ENCODE measurements at regions not wholly inside any gene's neighbourhood (a gene's known extent, or its start where the extent isn't known, plus 50 kb on each side); places are given as distances from the start of the nearest gene placed in this dataset.

DNA sequence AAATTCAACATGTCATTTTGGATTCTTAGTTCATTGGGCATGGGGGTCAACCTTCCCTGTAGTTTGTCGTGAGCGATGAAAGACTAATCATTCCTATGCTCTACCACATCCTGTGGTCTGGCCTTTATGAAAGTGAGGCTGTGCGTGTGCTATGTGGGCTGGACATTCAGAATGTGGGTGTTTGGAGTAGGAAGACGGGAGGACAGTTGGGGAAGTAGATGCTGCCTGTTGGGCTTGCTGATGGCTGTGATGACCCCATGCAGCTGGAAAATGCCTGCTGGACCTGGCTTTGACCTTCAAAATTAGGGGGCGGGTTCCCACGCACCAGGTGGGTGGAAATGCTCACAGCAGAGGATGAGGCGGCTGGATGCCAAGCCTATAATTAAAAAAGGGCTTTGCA is 90.9 kb upstream of the MKI67 start:
- ATAC-seq (no peak), FAIRE-seq (no peak), DNase-seq (ENCODE audit: low spot score) (no peak)
- Histone ChIP-seq H3K27ac (ENCODE audit: extremely low read length, insufficient read depth, low read length) (no peak overlapping the region), H4K20me1 (ENCODE audit: insufficient read depth, low read length) (0 out of 2 replicates have a peak, but pooled peaks cover 2% of the 10 kb centered on the region), H3K9me3 (ENCODE audit: low read length) (no peaks in the 10 kb centered on the region), H3K4me2 (ENCODE audit: low read depth, low read length) (no peak overlapping the region), H3K79me2 (ENCODE audit: insufficient read depth, low read length) (no peaks in the 10 kb centered on the region), H3K9ac (ENCODE audit: insufficient read depth, low read depth, low read length) (no peak overlapping the region), H3K27me3 (ENCODE audit: control insufficient read depth in 1 of 2, insufficient read depth in 2 of 2, low read length in 2 of 2) (peaks cover 11 to 53% of the 10 kb centered on the region in 2 experiments), H3K36me3 (replicated peaks in 1 of 2; ENCODE audit: control insufficient read depth in 1 of 2, insufficient read depth in 2 of 2, low read length in 2 of 2) (no peaks in the 10 kb centered on the region), H3K4me3 (replicated peaks in 1 of 3; ENCODE audit: insufficient read depth in 1 of 3, low read depth in 2 of 3, low read length in 3 of 3) (no peak overlapping the region), H2AFZ (ENCODE audit: low read length) (no peak overlapping the region), H3K4me1 (ENCODE audit: insufficient read depth, low read length) (peaks cover 7% of the 10 kb centered on the region; the same call in 1 of the 2 replicates)
- POLR2A ChIA-PET, result no interaction called here
- 37% methylated on average over 7 of the region's 7 CpGs for WGBS (ENCODE audit: low lambda C conversion rate)
- intact Hi-C loops (cut with micrococcal nuclease; ENCODE audit: unreplicated experiment), result no loop called here
- BruUV-seq (replicated peaks), result no TSS peak
- CTCF ChIA-PET (ENCODE audit: low intra/inter-chr PET ratio, low total read pairs), result no interaction called here
- in situ Hi-C loops (cut with HindIII; ENCODE audit: extremely low pct_ligation_motif_present, low pct_unique_long_range_greater_than_20kb), result no loop called here
- TF ChIP-seq ZMYM2 (CRISPR knock-in tag; IDR thresholded peaks at IDR 0.05), result no peak
- TF ChIP-seq TOPORS (CRISPR knock-in tag; IDR thresholded peaks at IDR 0.05), result no peak
- TF ChIP-seq, protein P1, sequence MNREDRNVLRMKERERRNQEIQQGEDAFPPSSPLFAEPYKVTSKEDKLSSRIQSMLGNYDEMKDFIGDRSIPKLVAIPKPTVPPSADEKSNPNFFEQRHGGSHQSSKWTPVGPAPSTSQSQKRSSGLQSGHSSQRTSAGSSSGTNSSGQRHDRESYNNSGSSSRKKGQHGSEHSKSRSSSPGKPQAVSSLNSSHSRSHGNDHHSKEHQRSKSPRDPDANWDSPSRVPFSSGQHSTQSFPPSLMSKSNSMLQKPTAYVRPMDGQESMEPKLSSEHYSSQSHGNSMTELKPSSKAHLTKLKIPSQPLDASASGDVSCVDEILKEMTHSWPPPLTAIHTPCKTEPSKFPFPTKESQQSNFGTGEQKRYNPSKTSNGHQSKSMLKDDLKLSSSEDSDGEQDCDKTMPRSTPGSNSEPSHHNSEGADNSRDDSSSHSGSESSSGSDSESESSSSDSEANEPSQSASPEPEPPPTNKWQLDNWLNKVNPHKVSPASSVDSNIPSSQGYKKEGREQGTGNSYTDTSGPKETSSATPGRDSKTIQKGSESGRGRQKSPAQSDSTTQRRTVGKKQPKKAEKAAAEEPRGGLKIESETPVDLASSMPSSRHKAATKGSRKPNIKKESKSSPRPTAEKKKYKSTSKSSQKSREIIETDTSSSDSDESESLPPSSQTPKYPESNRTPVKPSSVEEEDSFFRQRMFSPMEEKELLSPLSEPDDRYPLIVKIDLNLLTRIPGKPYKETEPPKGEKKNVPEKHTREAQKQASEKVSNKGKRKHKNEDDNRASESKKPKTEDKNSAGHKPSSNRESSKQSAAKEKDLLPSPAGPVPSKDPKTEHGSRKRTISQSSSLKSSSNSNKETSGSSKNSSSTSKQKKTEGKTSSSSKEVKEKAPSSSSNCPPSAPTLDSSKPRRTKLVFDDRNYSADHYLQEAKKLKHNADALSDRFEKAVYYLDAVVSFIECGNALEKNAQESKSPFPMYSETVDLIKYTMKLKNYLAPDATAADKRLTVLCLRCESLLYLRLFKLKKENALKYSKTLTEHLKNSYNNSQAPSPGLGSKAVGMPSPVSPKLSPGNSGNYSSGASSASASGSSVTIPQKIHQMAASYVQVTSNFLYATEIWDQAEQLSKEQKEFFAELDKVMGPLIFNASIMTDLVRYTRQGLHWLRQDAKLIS (CRISPR knock-in tag; IDR thresholded peaks at IDR 0.05), result no peak
- TF ChIP-seq GABPB1 (CRISPR knock-in tag; IDR thresholded peaks at IDR 0.05), result no peak
- TF ChIP-seq, protein P2, sequence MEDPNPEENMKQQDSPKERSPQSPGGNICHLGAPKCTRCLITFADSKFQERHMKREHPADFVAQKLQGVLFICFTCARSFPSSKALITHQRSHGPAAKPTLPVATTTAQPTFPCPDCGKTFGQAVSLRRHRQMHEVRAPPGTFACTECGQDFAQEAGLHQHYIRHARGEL (CRISPR knock-in tag; IDR thresholded peaks at IDR 0.05), result no peak
- TF ChIP-seq, protein P3, sequence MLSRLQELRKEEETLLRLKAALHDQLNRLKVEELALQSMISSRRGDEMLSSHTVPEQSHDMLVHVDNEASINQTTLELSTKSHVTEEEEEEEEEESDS (CRISPR knock-in tag; IDR thresholded peaks at IDR 0.05; ENCODE audit: borderline replicate concordance), result no peak
- TF ChIP-seq GATAD1 (CRISPR knock-in tag; IDR thresholded peaks at IDR 0.05), result no peak
- no peak for TF ChIP-seq NKX3-1 (CRISPR knock-in tag; IDR thresholded peaks at IDR 0.05)
- no peak for TF ChIP-seq ZNF274 (CRISPR knock-in tag; IDR thresholded peaks at IDR 0.05)
- TF ChIP-seq, protein P4, sequence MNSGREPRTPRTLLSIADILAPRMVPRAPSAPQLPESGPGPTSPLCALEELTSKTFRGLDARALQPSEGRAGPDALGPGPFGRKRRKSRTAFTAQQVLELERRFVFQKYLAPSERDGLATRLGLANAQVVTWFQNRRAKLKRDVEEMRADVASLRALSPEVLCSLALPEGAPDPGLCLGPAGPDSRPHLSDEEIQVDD (CRISPR knock-in tag; IDR thresholded peaks at IDR 0.05; ENCODE audit: borderline replicate concordance), result no peak
- TF ChIP-seq, protein P5, sequence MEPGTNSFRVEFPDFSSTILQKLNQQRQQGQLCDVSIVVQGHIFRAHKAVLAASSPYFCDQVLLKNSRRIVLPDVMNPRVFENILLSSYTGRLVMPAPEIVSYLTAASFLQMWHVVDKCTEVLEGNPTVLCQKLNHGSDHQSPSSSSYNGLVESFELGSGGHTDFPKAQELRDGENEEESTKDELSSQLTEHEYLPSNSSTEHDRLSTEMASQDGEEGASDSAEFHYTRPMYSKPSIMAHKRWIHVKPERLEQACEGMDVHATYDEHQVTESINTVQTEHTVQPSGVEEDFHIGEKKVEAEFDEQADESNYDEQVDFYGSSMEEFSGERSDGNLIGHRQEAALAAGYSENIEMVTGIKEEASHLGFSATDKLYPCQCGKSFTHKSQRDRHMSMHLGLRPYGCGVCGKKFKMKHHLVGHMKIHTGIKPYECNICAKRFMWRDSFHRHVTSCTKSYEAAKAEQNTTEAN (CRISPR knock-in tag; conservative IDR thresholded peaks at IDR 0.05), result no peak
- no peak for TF ChIP-seq BRCA1 (CRISPR knock-in tag; IDR thresholded peaks at IDR 0.05)
- no peak for TF ChIP-seq ZNF30 (CRISPR knock-in tag; IDR thresholded peaks at IDR 0.05)
- TF ChIP-seq ZNF761 (CRISPR knock-in tag; conservative IDR thresholded peaks at IDR 0.05), result no peak
- no peak for TF ChIP-seq ZNF570 (CRISPR knock-in tag; IDR thresholded peaks at IDR 0.05; ENCODE audit: borderline replicate concordance)
- TF ChIP-seq, protein P6, sequence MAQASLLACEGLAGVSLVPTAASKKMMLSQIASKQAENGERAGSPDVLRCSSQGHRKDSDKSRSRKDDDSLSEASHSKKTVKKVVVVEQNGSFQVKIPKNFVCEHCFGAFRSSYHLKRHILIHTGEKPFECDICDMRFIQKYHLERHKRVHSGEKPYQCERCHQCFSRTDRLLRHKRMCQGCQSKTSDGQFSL (CRISPR knock-in tag; IDR thresholded peaks at IDR 0.05), result no peak
- no peak for TF ChIP-seq RFX1 (IDR thresholded peaks at IDR 0.05)
- no peak for TF ChIP-seq KDM2A (CRISPR knock-in tag; IDR thresholded peaks at IDR 0.05; ENCODE audit: borderline replicate concordance, low read depth)

Data from HepG2 (cell line).